Activated CD8-positive, alpha-beta memory T cell treated with anti-CD3 and anti-CD28 coated beads for 24 hours (primary cell): ENCODE measurements at regions not wholly inside any gene's neighbourhood (a gene's known extent, or its start where the extent isn't known, plus 50 kb on each side); places are given as distances from the start of the nearest gene placed in this dataset.

Source experiments
- DNase-seq: peaks from one replicate; pipeline ENCODE4 v3.0.0-alpha.2; 2020

DNA sequence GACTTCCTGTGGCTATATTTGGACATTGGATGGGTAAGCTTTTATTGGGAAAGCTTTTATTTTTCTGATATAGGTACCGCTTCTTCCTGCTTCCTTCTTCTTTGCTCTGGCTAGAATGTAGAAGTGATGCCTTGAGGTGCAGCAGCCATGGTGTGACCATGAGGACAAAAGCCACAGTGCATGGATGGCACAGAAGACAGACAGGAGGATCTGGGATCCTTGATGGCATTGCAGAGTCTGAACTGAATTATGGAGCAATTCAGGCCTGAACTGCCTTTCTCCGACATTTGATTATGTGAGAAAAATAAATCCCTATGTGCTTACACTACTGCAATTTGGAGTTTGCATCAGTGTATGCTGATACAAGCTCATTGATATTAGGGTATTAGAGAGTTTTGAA, 191.3 kb upstream of the CRY1 start:
- DNase-seq: no peak

GRCh38 chr12:107287436-107288413, 194.4 kb upstream of the CRY1 start:
- DNase-seq: no peak

- DNase-seq: no peak
Observed at GRCh38 chr12:107288414-107289127, 195.2 kb upstream of the CRY1 start.

- DNase-seq: no peak
Observed at GRCh38 chr12:107291018-107291417, 197.7 kb upstream of the CRY1 start.

DNA sequence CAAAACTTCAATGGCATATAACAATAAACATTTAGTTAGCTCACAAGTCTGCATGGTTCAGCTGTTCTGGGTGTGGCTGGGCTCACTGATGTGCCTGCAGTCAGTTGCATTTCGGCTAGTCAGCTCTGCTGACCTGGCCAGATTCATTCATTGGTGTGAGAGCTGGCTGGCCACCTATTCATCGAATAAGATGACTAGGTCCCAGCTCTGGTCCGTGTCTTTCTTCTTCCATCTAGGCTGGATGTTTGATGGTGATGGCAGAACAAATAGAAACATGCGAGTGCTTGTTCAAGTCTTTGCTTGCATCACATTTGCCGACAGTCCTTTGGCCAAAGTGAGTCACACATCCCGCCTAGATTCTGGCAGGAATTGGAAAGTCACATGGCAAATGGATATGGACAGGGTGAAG, 203.3 kb upstream of the CRY1 start:
- DNase-seq: no peak

- DNase-seq: no peak
Observed at GRCh38 chr12:107302649-107303341, 209.4 kb upstream of the CRY1 start.

GRCh38 chr12:107304588-107305532, 211.5 kb upstream of the CRY1 start:
- no peak for DNase-seq

- no peak for DNase-seq
Observed at GRCh38 chr12:107306141-107306659, 212.9 kb upstream of the CRY1 start.

GRCh38 chr12:107308310-107308709, 215.0 kb upstream of the CRY1 start:
- DNase-seq: no peak

DNA sequence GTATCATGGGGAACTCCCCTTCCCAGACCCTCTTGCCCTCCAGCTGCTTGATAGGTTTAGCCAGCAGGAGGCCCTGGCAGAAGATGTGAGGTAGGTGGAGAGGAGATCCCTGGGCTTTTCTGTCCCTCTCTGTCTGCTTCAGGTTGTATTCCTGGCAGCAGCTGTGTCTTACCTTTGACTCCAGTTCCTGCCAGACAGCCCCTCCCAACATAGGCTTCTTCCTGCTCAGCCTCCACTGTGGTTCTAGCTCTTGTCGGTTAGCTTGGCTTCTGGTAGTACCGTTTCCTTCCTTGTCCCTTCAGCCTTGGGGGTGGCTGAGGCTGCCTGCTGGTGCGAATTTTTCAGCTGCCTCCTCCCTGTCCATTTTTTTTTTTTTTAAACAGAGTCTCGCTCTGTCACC, 215.7 kb upstream of the CRY1 start:
- no peak for DNase-seq

GRCh38 chr12:107310621-107311020, 217.3 kb upstream of the CRY1 start:
- DNase-seq: no peak

DNA sequence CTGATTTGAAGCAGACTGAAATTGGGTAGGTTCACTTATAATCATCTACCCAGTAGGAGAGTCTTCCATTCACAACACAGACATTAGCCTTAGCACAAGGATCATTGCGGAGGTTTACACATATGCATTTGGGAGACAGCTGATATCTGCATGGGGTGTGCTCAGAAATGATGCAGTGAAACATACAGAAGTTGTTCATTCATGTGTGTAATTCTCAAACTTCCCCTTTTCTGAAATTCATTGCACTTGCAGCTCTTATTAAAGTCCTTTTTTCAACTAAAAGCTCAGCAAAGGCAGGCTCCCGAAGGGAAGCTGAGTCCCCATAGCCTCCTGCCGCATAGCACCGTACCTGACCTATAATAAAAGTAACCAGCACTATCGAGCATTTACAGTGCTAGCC, 218.3 kb upstream of the CRY1 start:
- DNase-seq: no peak

DNA sequence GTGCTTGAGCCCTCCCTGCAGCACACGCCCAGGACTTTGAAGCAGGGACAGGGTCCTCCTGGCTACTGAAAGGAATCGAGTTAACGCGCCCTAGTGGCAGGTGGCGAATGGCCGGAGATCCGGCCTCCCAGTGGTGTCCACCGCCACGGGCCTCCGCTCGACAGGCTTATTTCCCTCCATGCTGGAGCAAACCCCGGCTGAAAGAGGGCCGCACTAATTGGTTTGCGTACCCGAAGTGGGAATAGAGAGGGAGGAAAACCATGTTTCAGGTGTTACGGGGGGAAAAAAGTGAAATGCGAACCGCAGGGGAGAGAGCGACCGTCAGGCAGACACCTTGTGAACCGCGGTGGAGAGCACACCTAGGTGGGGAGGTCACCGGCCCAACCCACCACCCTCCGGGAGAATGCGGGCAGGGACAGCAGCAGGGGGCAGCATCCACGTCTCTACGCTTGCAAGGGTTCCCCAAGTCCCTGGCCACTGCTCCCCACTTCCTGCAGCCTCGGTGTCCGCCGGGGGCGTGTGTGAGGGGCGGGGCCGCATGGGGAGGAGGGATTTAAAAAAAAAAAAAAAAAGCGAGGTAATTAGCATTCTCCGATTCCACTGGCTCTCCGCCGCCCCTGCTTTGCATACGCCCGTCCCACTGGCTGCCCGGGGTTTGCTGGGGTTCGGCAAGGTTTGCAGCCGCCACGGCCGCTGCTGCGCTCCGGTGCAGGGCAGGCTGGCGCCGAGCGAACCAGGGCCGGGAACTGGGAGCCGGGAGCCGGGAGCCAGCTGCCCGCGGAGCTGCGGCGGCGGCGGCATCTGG, 224.6 kb upstream of the CRY1 start:
- peak; percentile 89 for DNase-seq

DNA sequence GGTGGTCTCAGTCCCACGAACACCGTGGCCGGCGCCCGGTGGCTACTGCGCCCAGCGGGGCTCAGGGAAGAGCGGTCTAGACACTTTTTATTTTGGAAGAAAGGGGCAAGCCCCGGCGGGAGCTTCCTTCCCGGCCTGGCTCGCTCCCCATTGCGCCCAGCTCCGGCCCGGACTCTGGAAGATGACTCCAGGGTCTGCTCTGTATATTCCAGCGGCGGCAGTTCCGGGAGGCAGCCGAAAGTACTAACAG, 225.1 kb upstream of the CRY1 start:
- DNase-seq: no peak

GRCh38 chr12:107318806-107319532, 225.6 kb upstream of the CRY1 start:
- DNase-seq: peak; percentile 77

GRCh38 chr12:107319533-107320032, 226.2 kb upstream of the CRY1 start:
- DNase-seq: peak; percentile 73

DNA sequence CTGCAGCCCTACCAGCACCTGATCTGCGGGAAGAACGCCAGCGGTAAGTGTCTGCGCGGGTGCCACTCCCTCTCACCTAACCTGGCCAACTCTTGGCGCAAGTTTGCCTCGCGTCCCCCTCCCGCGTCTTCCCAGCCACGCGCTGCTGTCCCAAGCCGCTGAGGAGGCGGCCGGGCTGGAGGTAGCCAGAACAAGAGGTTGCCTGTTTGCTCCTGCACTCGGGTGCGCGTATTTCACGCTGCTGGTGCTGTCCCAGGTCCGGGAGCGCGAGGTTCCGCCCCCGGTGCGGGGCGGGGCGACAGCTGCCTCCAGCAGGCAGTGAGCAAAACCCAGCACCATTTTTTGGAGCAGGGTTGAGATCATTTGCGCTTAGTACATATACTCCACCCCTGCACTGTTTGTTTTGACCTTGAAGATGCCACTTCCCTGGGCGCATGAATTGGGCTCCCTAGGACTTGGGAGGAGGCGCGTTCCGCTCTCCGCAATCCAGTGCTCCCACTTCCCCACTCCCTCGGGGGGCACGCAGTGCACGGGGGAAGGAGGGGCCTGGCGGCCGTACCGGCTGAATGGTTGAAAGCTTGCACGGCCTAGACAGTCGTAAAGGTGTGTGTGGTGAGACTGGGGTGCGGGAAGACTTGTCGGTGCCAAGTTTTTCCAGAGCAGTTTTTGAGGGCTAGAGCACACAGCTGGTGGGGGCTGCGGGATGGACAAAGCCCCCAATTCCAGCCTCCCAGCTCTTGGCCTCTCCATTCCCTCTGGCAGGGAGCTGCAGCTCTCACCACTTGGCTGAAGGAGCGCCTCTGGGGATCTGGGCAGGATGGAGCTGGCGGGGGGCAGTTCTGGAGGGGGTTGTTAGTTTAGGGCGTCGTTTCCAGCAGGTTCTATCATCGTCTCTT, 226.9 kb upstream of the CRY1 start:
- DNase-seq: peak; percentile 88

- peak; percentile 86 for DNase-seq
Observed at GRCh38 chr12:107320929-107321631, 227.7 kb upstream of the CRY1 start.

- DNase-seq: no peak
Observed at GRCh38 chr12:107322063-107322462, 228.7 kb upstream of the CRY1 start.
